SK-N-SH (cell line): ENCODE measurements at regions not wholly inside any gene's neighbourhood (a gene's known extent, or its start where the extent isn't known, plus 50 kb on each side); places are given as distances from the start of the nearest gene placed in this dataset.

Source experiments
- CTCF ChIA-PET: fragments of 300-600, 350-600 bp; formaldehyde crosslinking; extraction: SDS; loops from one replicate; lab custom pipeline; 2021; lab: Yijun Ruan, JAX
- POLR2A ChIA-PET: fragments of 350-600 bp; sonication (Branson Sonifier 250); formaldehyde crosslinking; extraction: SDS; loops from one replicate; lab custom pipeline; 2020; ENCODE audit warnings: antibody characterized with exemption, inconsistent platforms; lab: Yijun Ruan, JAX
- DNase-seq: peaks from one replicate; pipeline ENCODE4 v3.0.0; 2012
- H2AFZ ChIP-seq: fragments of 200-600 bp; sonication (generic); 2 replicates; pipeline ENCODE4 v1.8.1; 2016; ENCODE audit warnings: antibody characterized with exemption, mild to moderate bottlenecking, low read depth
- H3F3A ChIP-seq: fragments of 200-600 bp; sonication (generic); replicated peaks from 2 replicates; pipeline ENCODE3; 2016; ENCODE audit warnings: antibody characterized with exemption, mild to moderate bottlenecking; ENCODE audit not compliant: insufficient read depth
- H3K27ac ChIP-seq, 2 experiments: fragments of 200-500 bp in 1 of 2; fragments of 200-600 bp in 1 of 2; sonication (Bioruptor generic) in 1 of 2; sonication (generic), shearing (Covaris generic) in 1 of 2; 2 replicates each; pipeline versions ENCODE4 v1.5.1 to v1.6.1; 2014 to 2016; ENCODE audit warnings: low read depth in 2 of 2, inconsistent platforms in 1 of 2, low read length in 1 of 2, mild to moderate bottlenecking in 1 of 2, mixed read lengths in 1 of 2
- H3K27me3 ChIP-seq: fragments of 200-600 bp; sonication (generic), shearing (Covaris generic); 2 replicates; pipeline ENCODE4 v1.6.1; 2016; ENCODE audit warnings: mixed run types; ENCODE audit not compliant: insufficient read depth
- H3K36me3 ChIP-seq, 2 experiments: fragments of 200-500 bp in 1 of 2; fragments of 200-600 bp in 1 of 2; sonication (Bioruptor generic) in 1 of 2; sonication (generic) in 1 of 2; replicated peaks in 1 of 2; 2 replicates each; pipeline versions ENCODE3 to v1.5.1; 2014 to 2016; ENCODE audit warnings: low read length in 1 of 2, mild to moderate bottlenecking in 1 of 2; ENCODE audit not compliant: insufficient read depth in 2 of 2, control insufficient read depth in 1 of 2
- H3K4me1 ChIP-seq, 2 experiments: fragments of 200-500 bp in 1 of 2; fragments of 200-600 bp in 1 of 2; sonication (Bioruptor generic) in 1 of 2; sonication (generic), shearing (Covaris generic) in 1 of 2; 2 replicates each; pipeline versions ENCODE4 v1.5.1 to v1.6.1; 2014 to 2016; ENCODE audit warnings: low read depth in 1 of 2, low read length in 1 of 2, mixed run types in 1 of 2; ENCODE audit not compliant: insufficient read depth in 2 of 2, control insufficient read depth in 1 of 2
- H3K4me2 ChIP-seq: fragments of 200-600 bp; sonication (generic), shearing (Covaris generic); 2 replicates; pipeline ENCODE4 v1.6.1; 2017; ENCODE audit warnings: mixed run types
- H3K4me3 ChIP-seq, 2 experiments: fragments of 200-500 bp in 1 of 2; fragments of 200-600 bp in 1 of 2; sonication (Bioruptor generic) in 1 of 2; sonication (generic), shearing (Covaris generic) in 1 of 2; 2 replicates each; pipeline versions ENCODE4 v1.5.1 to v1.8.1; 2014 to 2016; ENCODE audit warnings: low read depth in 2 of 2, inconsistent platforms in 1 of 2, low read length in 1 of 2, mild to moderate bottlenecking in 1 of 2, mixed read lengths in 1 of 2, moderate library complexity in 1 of 2
- H3K79me2 ChIP-seq: fragments of 200-600 bp; sonication (generic); 2 replicates; pipeline ENCODE4 v1.8.1; 2017; ENCODE audit warnings: mild to moderate bottlenecking; ENCODE audit not compliant: insufficient read depth
- H3K9ac ChIP-seq: fragments of 200-600 bp; sonication (generic); 2 replicates; pipeline ENCODE4 v1.6.1; 2017; ENCODE audit warnings: mixed run types
- H3K9me2 ChIP-seq: fragments of 200-600 bp; sonication (generic); 2 replicates; pipeline ENCODE4 v1.6.1; 2017; ENCODE audit warnings: mixed run types
- H3K9me3 ChIP-seq: fragments of 200-600 bp; sonication (generic); 2 replicates; pipeline ENCODE4 v1.6.1; 2017; ENCODE audit warnings: mixed run types, mild to moderate bottlenecking, moderate library complexity
- H4K20me1 ChIP-seq: fragments of 200-600 bp; sonication (generic); 2 replicates; pipeline ENCODE4 v1.6.1; 2017; ENCODE audit warnings: mild to moderate bottlenecking, mixed run types; ENCODE audit not compliant: insufficient read depth
- ELF1 ChIP-seq: IDR thresholded peaks from 2 replicates; pipeline ENCODE4 v1.4.0; 2012
- EP300 ChIP-seq, 2 experiments: IDR thresholded peaks; 2 replicates each; pipeline versions ENCODE4 v1.4.0 to v1.6.1; 2012; ENCODE audit warnings: borderline replicate concordance in 1 of 2, low read depth in 1 of 2, low read length in 1 of 2
- FOXJ3 ChIP-seq: sonication (generic); formaldehyde crosslinking; IDR thresholded peaks from 2 replicates; pipeline ENCODE4 v1.5.1; 2020; ENCODE audit warnings: mild to moderate bottlenecking, missing genetic modification reagents
- GABPA ChIP-seq: IDR thresholded peaks from 2 replicates; pipeline ENCODE4 v1.4.0; 2012; ENCODE audit warnings: low read depth, mild to moderate bottlenecking
- GATA2 ChIP-seq: sonication (generic); formaldehyde crosslinking; IDR thresholded peaks from 2 replicates; pipeline ENCODE4 v1.5.0; 2020; ENCODE audit warnings: mild to moderate bottlenecking, missing genetic modification reagents
- MXI1 ChIP-seq: IDR thresholded peaks from 2 replicates; pipeline ENCODE4 v1.6.1; 2012; ENCODE audit warnings: mild to moderate bottlenecking, low read depth, low read length, improper control_type of control experiment
- NFIC ChIP-seq: IDR thresholded peaks from 2 replicates; pipeline ENCODE4 v1.4.0; 2012; ENCODE audit warnings: borderline replicate concordance
- RCOR1 ChIP-seq: fragments of 150-350 bp; IDR thresholded peaks from 2 replicates; pipeline ENCODE4 v1.6.1; 2017; ENCODE audit warnings: antibody characterized with exemption, low read length
- RXRA ChIP-seq: IDR thresholded peaks from 2 replicates; pipeline ENCODE4 v1.4.0; 2012; ENCODE audit warnings: low read depth, mild to moderate bottlenecking, borderline replicate concordance
- SMC3 ChIP-seq: IDR thresholded peaks from 2 replicates; pipeline ENCODE4 v1.6.1; 2012; ENCODE audit warnings: low read depth, low read length, improper control_type of control experiment
- TAF1 ChIP-seq: IDR thresholded peaks from 2 replicates; pipeline ENCODE4 v1.6.1; 2012; ENCODE audit warnings: low read depth, mild to moderate bottlenecking, low read length, moderate library complexity, borderline replicate concordance
- TCF12 ChIP-seq: IDR thresholded peaks from 2 replicates; pipeline ENCODE4 v1.4.0; 2012
- WGBS: methylation state at CpG from one replicate; pipeline ENCODE4 v1.1.6; 2017; ENCODE audit warnings: low lambda C conversion rate; 5-methylcytosine and 5-hydroxymethylcytosine counted together
- TF ChIP-seq, protein P1 (sequence below): IDR thresholded peaks from 2 replicates; pipeline ENCODE4 v1.4.0; 2012; ENCODE audit warnings: low read depth, borderline replicate concordance
- TF ChIP-seq, protein P2 (sequence below): IDR thresholded peaks from 2 replicates; pipeline ENCODE4 v1.4.0; 2012; ENCODE audit warnings: low read depth, borderline replicate concordance
- TF ChIP-seq, protein P3 (sequence below): fragments of 150-350 bp; IDR thresholded peaks from 2 replicates; pipeline ENCODE4 v1.6.1; 2017; ENCODE audit warnings: antibody characterized with exemption, low read length, low read depth, borderline replicate concordance
- TF ChIP-seq, protein P4 (sequence below): IDR thresholded peaks from 2 replicates; pipeline ENCODE4 v1.4.0; 2012; ENCODE audit warnings: low read depth
- TF ChIP-seq, protein P5 (sequence below): fragments of 150-350 bp; IDR thresholded peaks from 2 replicates; pipeline ENCODE4 v1.6.1; 2016; ENCODE audit warnings: mild to moderate bottlenecking, low read depth, low read length
- TF ChIP-seq, protein P6 (sequence below): fragments of 200-600 bp; sonication (generic); IDR thresholded peaks from 2 replicates; pipeline ENCODE4 v1.6.1; 2017; ENCODE audit warnings: antibody characterized with exemption, mild to moderate bottlenecking, moderate library complexity

- H3K36me3 ChIP-seq, result no peaks in the 10 kb centered on the region
- H3K9me2 ChIP-seq, result no peaks in the 10 kb centered on the region
- no peak overlapping the region for H3K9ac ChIP-seq
- H3K4me2 ChIP-seq, result no peak overlapping the region
- peaks cover 0 to 14% of the 10 kb centered on the region in 2 experiments for H3K4me1 ChIP-seq
- H3K27ac ChIP-seq, result no peak overlapping the region
- ChIA-PET POLR2A (no interaction called here), CTCF (interaction anchor here (0.7 to 1.1 kb wide), 2 partner anchors 497 to 499 kb away, joined by 3 read pairs; no protein-coding TSS in a partner anchor)
- no peak overlapping the region for H2AFZ ChIP-seq
- no peaks in the 10 kb centered on the region for H3K27me3 ChIP-seq
- H4K20me1 ChIP-seq, result no peaks in the 10 kb centered on the region
- H3K9me3 ChIP-seq, result no peaks in the 10 kb centered on the region
- no peak for DNase-seq
- H3F3A ChIP-seq, result peaks cover 18% of the 10 kb centered on the region
- no peaks in the 10 kb centered on the region for H3K79me2 ChIP-seq
- no peak overlapping the region for H3K4me3 ChIP-seq
- TF ChIP-seq GABPA (no peak), GATA2 (CRISPR knock-in tag) (no peak), NFIC (no peak), ELF1 (no peak), SMC3 (no peak), MXI1 (no peak), RXRA (no peak), EP300 (IDR thresholded peaks at IDR 0.05; ENCODE audit: borderline replicate concordance in 1 of 2, low read depth in 1 of 2, low read length in 1 of 2) (no peak), RCOR1 (no peak), TAF1 (no peak), FOXJ3 (no peak), TCF12 (no peak)
- TF ChIP-seq, protein P1, sequence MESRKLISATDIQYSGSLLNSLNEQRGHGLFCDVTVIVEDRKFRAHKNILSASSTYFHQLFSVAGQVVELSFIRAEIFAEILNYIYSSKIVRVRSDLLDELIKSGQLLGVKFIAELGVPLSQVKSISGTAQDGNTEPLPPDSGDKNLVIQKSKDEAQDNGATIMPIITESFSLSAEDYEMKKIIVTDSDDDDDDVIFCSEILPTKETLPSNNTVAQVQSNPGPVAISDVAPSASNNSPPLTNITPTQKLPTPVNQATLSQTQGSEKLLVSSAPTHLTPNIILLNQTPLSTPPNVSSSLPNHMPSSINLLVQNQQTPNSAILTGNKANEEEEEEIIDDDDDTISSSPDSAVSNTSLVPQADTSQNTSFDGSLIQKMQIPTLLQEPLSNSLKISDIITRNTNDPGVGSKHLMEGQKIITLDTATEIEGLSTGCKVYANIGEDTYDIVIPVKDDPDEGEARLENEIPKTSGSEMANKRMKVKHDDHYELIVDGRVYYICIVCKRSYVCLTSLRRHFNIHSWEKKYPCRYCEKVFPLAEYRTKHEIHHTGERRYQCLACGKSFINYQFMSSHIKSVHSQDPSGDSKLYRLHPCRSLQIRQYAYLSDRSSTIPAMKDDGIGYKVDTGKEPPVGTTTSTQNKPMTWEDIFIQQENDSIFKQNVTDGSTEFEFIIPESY, result no peak
- TF ChIP-seq, protein P2, sequence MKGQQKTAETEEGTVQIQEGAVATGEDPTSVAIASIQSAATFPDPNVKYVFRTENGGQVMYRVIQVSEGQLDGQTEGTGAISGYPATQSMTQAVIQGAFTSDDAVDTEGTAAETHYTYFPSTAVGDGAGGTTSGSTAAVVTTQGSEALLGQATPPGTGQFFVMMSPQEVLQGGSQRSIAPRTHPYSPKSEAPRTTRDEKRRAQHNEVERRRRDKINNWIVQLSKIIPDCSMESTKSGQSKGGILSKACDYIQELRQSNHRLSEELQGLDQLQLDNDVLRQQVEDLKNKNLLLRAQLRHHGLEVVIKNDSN, result no peak
- TF ChIP-seq, protein P3, sequence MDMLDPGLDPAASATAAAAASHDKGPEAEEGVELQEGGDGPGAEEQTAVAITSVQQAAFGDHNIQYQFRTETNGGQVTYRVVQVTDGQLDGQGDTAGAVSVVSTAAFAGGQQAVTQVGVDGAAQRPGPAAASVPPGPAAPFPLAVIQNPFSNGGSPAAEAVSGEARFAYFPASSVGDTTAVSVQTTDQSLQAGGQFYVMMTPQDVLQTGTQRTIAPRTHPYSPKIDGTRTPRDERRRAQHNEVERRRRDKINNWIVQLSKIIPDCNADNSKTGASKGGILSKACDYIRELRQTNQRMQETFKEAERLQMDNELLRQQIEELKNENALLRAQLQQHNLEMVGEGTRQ, result no peak
- TF ChIP-seq, protein P4, sequence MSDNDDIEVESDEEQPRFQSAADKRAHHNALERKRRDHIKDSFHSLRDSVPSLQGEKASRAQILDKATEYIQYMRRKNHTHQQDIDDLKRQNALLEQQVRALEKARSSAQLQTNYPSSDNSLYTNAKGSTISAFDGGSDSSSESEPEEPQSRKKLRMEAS, result no peak
- TF ChIP-seq, protein P5, sequence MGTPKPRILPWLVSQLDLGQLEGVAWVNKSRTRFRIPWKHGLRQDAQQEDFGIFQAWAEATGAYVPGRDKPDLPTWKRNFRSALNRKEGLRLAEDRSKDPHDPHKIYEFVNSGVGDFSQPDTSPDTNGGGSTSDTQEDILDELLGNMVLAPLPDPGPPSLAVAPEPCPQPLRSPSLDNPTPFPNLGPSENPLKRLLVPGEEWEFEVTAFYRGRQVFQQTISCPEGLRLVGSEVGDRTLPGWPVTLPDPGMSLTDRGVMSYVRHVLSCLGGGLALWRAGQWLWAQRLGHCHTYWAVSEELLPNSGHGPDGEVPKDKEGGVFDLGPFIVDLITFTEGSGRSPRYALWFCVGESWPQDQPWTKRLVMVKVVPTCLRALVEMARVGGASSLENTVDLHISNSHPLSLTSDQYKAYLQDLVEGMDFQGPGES, result no peak
- TF ChIP-seq, protein P6, sequence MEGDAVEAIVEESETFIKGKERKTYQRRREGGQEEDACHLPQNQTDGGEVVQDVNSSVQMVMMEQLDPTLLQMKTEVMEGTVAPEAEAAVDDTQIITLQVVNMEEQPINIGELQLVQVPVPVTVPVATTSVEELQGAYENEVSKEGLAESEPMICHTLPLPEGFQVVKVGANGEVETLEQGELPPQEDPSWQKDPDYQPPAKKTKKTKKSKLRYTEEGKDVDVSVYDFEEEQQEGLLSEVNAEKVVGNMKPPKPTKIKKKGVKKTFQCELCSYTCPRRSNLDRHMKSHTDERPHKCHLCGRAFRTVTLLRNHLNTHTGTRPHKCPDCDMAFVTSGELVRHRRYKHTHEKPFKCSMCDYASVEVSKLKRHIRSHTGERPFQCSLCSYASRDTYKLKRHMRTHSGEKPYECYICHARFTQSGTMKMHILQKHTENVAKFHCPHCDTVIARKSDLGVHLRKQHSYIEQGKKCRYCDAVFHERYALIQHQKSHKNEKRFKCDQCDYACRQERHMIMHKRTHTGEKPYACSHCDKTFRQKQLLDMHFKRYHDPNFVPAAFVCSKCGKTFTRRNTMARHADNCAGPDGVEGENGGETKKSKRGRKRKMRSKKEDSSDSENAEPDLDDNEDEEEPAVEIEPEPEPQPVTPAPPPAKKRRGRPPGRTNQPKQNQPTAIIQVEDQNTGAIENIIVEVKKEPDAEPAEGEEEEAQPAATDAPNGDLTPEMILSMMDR, result no peak
- 68% methylated on average over 6 of the region's 6 CpGs for WGBS
These were observed 106.4 kb downstream of the VAPA start for GRCh38 chr18:10020171-10020570.
